ENCODE measurements at regions not wholly inside any gene's neighbourhood (a gene's known extent, or its start where the extent isn't known, plus 50 kb on each side); places are given as distances from the start of the nearest gene placed in this dataset.
A peak's percentile ranks its signal among the peaks of the same experiment; 100 is the strongest.

- DNase-seq (ENCODE audit: low read depth): no peak
Measured at GRCh38 chr14:34214961-34215360, 247.1 kb downstream of the SPTSSA start.

GRCh38 chr14:34213332-34213731, 248.7 kb downstream of the SPTSSA start:
- DNase-seq (ENCODE audit: low read depth): no peak

- DNase-seq (ENCODE audit: low read depth): no peak
Measured at GRCh38 chr14:34212172-34212929, 249.7 kb downstream of the SPTSSA start.

GRCh38 chr14:34211732-34212131, 250.3 kb downstream of the SPTSSA start:
- DNase-seq (ENCODE audit: low read depth): no peak

- DNase-seq (ENCODE audit: low read depth): no peak
Measured at GRCh38 chr14:34208532-34208931, 253.5 kb downstream of the SPTSSA start.

GRCh38 chr14:34205799-34206198, 254.9 kb upstream of the EGLN3 start:
- no peak for DNase-seq (ENCODE audit: low read depth)

- DNase-seq (ENCODE audit: low read depth): no peak
Measured at GRCh38 chr14:34204774-34205173, 253.9 kb upstream of the EGLN3 start.

GRCh38 chr14:34203251-34203722, 252.4 kb upstream of the EGLN3 start:
- DNase-seq (ENCODE audit: low read depth): no peak

- DNase-seq (ENCODE audit: low read depth): no peak
Measured at GRCh38 chr14:34201909-34202637, 251.2 kb upstream of the EGLN3 start.

GRCh38 chr14:34199585-34199984, 248.7 kb upstream of the EGLN3 start:
- peak; percentile 34 for DNase-seq (ENCODE audit: low read depth)

GRCh38 chr14:34198096-34198495, 247.2 kb upstream of the EGLN3 start:
- no peak for DNase-seq (ENCODE audit: low read depth)

- DNase-seq (ENCODE audit: low read depth): no peak
Measured at GRCh38 chr14:34195964-34196363, 245.1 kb upstream of the EGLN3 start.

- DNase-seq (ENCODE audit: low read depth): no peak
Measured at GRCh38 chr14:34190717-34191116, 239.8 kb upstream of the EGLN3 start.

GRCh38 chr14:34189866-34190265, 239.0 kb upstream of the EGLN3 start:
- no peak for DNase-seq (ENCODE audit: low read depth)

- no peak for DNase-seq (ENCODE audit: low read depth)
Measured at GRCh38 chr14:34187519-34188044, 236.7 kb upstream of the EGLN3 start.

GRCh38 chr14:34187061-34187460, 236.2 kb upstream of the EGLN3 start:
- no peak for DNase-seq (ENCODE audit: low read depth)

- no peak for DNase-seq (ENCODE audit: low read depth)
Measured at GRCh38 chr14:34184126-34184525, 233.3 kb upstream of the EGLN3 start.

- DNase-seq (ENCODE audit: low read depth): no peak
Measured at GRCh38 chr14:34183478-34183877, 232.6 kb upstream of the EGLN3 start.

GRCh38 chr14:34181338-34181737, 230.5 kb upstream of the EGLN3 start:
- no peak for DNase-seq (ENCODE audit: low read depth)

GRCh38 chr14:34180869-34181268, 230.0 kb upstream of the EGLN3 start:
- no peak for DNase-seq (ENCODE audit: low read depth)

- DNase-seq (ENCODE audit: low read depth): no peak
Measured at GRCh38 chr14:34180434-34180833, 229.6 kb upstream of the EGLN3 start.

- no peak for DNase-seq (ENCODE audit: low read depth)
Measured at GRCh38 chr14:34179727-34180126, 228.9 kb upstream of the EGLN3 start.

- no peak for DNase-seq (ENCODE audit: low read depth)
Measured at GRCh38 chr14:34177466-34177865, 226.6 kb upstream of the EGLN3 start.

Measured in ELR (cell line).